MM.1S (cell line): ENCODE measurements at regions not wholly inside any gene's neighbourhood (a gene's known extent, or its start where the extent isn't known, plus 50 kb on each side); places are given as distances from the start of the nearest gene placed in this dataset.

ENCODE experiments used
- EZH2 ChIP-seq: fragments of 300-600 bp; sonication (generic); optimal IDR thresholded peaks from 2 replicates; pipeline ENCODE3; 2017; ENCODE audit warnings: low read depth, mild to moderate bottlenecking, antibody characterized with exemption, low read length, mixed read lengths
- TF ChIP-seq, protein P1 (sequence below): fragments of 300-600 bp; sonication (generic); IDR thresholded peaks from 2 replicates; pipeline ENCODE4 v1.5.1; 2016; ENCODE audit warnings: antibody characterized with exemption, low read length, mixed read lengths

DNA sequence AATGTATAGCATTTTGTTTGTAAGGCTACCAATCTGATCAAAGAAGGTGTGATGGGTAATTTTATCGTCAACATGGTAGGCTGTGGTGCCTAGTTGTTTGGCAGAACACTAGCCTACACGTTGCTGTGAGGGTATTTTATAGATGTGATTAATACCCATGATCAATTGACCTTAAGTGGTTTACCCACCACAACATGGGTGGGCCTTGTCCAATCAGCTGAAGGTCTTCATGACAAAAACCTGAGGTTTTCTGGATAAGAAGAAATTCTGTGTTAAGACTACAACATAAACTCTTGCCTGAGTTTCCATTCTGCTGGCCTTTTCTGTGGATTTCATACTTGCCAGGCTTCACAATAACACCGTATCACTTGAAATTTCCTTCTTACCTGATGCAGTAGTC lies 131.8 kb upstream of the PPP1R3A start:
- TF ChIP-seq, protein P1, sequence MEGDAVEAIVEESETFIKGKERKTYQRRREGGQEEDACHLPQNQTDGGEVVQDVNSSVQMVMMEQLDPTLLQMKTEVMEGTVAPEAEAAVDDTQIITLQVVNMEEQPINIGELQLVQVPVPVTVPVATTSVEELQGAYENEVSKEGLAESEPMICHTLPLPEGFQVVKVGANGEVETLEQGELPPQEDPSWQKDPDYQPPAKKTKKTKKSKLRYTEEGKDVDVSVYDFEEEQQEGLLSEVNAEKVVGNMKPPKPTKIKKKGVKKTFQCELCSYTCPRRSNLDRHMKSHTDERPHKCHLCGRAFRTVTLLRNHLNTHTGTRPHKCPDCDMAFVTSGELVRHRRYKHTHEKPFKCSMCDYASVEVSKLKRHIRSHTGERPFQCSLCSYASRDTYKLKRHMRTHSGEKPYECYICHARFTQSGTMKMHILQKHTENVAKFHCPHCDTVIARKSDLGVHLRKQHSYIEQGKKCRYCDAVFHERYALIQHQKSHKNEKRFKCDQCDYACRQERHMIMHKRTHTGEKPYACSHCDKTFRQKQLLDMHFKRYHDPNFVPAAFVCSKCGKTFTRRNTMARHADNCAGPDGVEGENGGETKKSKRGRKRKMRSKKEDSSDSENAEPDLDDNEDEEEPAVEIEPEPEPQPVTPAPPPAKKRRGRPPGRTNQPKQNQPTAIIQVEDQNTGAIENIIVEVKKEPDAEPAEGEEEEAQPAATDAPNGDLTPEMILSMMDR, result no peak
- TF ChIP-seq EZH2, result no peak
